ENCODE measurements at regions not wholly inside any gene's neighbourhood (a gene's known extent, or its start where the extent isn't known, plus 50 kb on each side); places are given as distances from the start of the nearest gene placed in this dataset.

DNA sequence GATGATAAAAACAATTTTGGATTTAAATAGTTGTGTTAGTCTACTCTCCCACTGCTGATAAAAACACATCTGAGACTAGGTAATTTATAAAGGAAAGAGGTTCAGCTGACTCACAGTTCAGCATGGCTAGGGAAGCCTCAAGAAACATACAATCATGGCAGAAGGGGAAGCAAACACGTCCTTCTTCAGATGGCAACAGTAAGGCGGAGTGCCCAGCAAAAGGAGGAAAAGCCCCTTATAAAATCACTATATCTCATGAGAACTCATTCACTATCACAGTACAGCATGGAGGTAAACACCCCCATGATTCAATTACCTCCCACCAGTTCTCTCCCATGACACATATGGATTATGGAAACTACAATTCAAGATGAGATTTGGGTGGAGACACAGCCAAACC, 632.1 kb downstream of the SLC16A7 start:
- POLR2A ChIA-PET, result interaction anchor here (0.6 kb wide), 1 partner anchor 202 kb away, joined by 3 read pairs; no protein-coding TSS in a partner anchor

DNA sequence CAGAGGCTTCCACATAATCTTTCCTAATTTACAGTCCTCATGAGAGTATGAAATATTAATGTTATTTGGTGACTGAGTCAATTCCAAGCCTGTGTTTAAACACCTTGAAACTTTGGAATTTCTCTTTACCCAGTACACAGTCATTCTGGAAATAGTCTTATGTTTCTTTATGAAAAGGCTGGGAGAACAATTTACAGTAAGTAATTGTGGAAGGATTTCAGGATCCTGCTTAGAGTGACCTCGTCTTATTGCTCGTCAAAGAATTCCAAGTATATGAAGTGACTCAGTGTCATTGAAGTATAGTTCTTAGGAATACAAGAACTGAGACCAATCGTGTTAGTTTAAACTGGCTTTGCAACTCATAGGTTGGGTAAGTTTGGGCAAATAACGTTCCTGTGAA, 634.2 kb downstream of the SLC16A7 start:
- H3K36me3 ChIP-seq (ENCODE audit: insufficient read depth, low read length), result no peaks in the 10 kb centered on the region
- H3K4me3 ChIP-seq (ENCODE audit: low read depth, low read length, poor library complexity, severe bottlenecking), result no peak overlapping the region
- BruUV-seq (replicated peaks), result no TSS peak
- CTCF ChIA-PET (ENCODE audit: unreplicated experiment), result no interaction called here
- no peaks in the 10 kb centered on the region for H4K20me1 ChIP-seq (ENCODE audit: insufficient read depth, low read length)
- H3K4me2 ChIP-seq (ENCODE audit: low read length), result no peak overlapping the region
- no peak for DNase-seq (ENCODE audit: low spot score)
- no peaks in the 10 kb centered on the region for H3K9me2 ChIP-seq (ENCODE audit: insufficient read depth, low read length)
- POLR2A ChIA-PET, result no interaction called here
- H3K27ac ChIP-seq (ENCODE audit: low read depth, low read length, poor library complexity, severe bottlenecking), result no peak overlapping the region
- no peak overlapping the region for H2AFZ ChIP-seq (ENCODE audit: low read length)
- intact Hi-C loops (cut with micrococcal nuclease; ENCODE audit: unreplicated experiment), result no loop called here
- no peaks in the 10 kb centered on the region for H3K9me3 ChIP-seq (ENCODE audit: low read length)
- no peaks in the 10 kb centered on the region for H3K4me1 ChIP-seq (ENCODE audit: insufficient read depth, low read length, poor library complexity, severe bottlenecking)
- TF ChIP-seq EZH2phosphoT487 (IDR thresholded peaks at IDR 0.05; ENCODE audit: borderline replicate concordance, low read depth, low read length), result no peak
- no peak for TF ChIP-seq CTCF (conservative IDR thresholded peaks at IDR 0.05; ENCODE audit: low read length)
- H3K79me2 ChIP-seq (ENCODE audit: insufficient read depth, low read depth, low read length), result no peaks in the 10 kb centered on the region

More for the DNA sequence above, 632.1 kb downstream of the SLC16A7 start:
- CTCF ChIA-PET (ENCODE audit: unreplicated experiment), result no interaction called here
- no peak overlapping the region for H3K4me2 ChIP-seq (ENCODE audit: low read length)
- no peak overlapping the region for H3K4me3 ChIP-seq (ENCODE audit: low read depth, low read length, poor library complexity, severe bottlenecking)
- no peak overlapping the region for H3K27ac ChIP-seq (ENCODE audit: low read depth, low read length, poor library complexity, severe bottlenecking)
- TF ChIP-seq EZH2phosphoT487 (IDR thresholded peaks at IDR 0.05; ENCODE audit: borderline replicate concordance, low read depth, low read length) (no peak), CTCF (conservative IDR thresholded peaks at IDR 0.05; ENCODE audit: low read length) (no peak)
- intact Hi-C loops (cut with micrococcal nuclease; ENCODE audit: unreplicated experiment), result no loop called here
- H3K79me2 ChIP-seq (ENCODE audit: insufficient read depth, low read depth, low read length), result no peaks in the 10 kb centered on the region
- no peak for DNase-seq (ENCODE audit: low spot score)
- H4K20me1 ChIP-seq (ENCODE audit: insufficient read depth, low read length), result no peaks in the 10 kb centered on the region
- no TSS peak for BruUV-seq (replicated peaks)
- no peaks in the 10 kb centered on the region for H3K4me1 ChIP-seq (ENCODE audit: insufficient read depth, low read length, poor library complexity, severe bottlenecking)
- H3K9me2 ChIP-seq (ENCODE audit: insufficient read depth, low read length), result no peaks in the 10 kb centered on the region
- no peak overlapping the region for H2AFZ ChIP-seq (ENCODE audit: low read length)
- H3K36me3 ChIP-seq (ENCODE audit: insufficient read depth, low read length), result no peaks in the 10 kb centered on the region
- no peaks in the 10 kb centered on the region for H3K9me3 ChIP-seq (ENCODE audit: low read length)

- POLR2A ChIA-PET, result no interaction called here
- Histone ChIP-seq H3K79me2 (ENCODE audit: insufficient read depth, low read depth, low read length) (no peaks in the 10 kb centered on the region), H3K4me2 (ENCODE audit: low read length) (no peak overlapping the region), H3K9me2 (ENCODE audit: insufficient read depth, low read length) (no peaks in the 10 kb centered on the region), H3K4me3 (ENCODE audit: low read depth, low read length, poor library complexity, severe bottlenecking) (no peak overlapping the region), H3K27ac (ENCODE audit: low read depth, low read length, poor library complexity, severe bottlenecking) (no peak overlapping the region), H3K9me3 (ENCODE audit: low read length) (no peaks in the 10 kb centered on the region), H3K36me3 (ENCODE audit: insufficient read depth, low read length) (no peaks in the 10 kb centered on the region), H4K20me1 (ENCODE audit: insufficient read depth, low read length) (no peaks in the 10 kb centered on the region), H2AFZ (ENCODE audit: low read length) (no peak overlapping the region), H3K4me1 (ENCODE audit: insufficient read depth, low read length, poor library complexity, severe bottlenecking) (no peaks in the 10 kb centered on the region)
- TF ChIP-seq EZH2phosphoT487 (IDR thresholded peaks at IDR 0.05; ENCODE audit: borderline replicate concordance, low read depth, low read length) (no peak), CTCF (conservative IDR thresholded peaks at IDR 0.05; ENCODE audit: low read length) (no peak)
- CTCF ChIA-PET (ENCODE audit: unreplicated experiment), result no interaction called here
- no TSS peak for BruUV-seq (replicated peaks)
- intact Hi-C loops (cut with micrococcal nuclease; ENCODE audit: unreplicated experiment), result no loop called here
- DNase-seq (ENCODE audit: low spot score), result no peak
These were observed 635.5 kb downstream of the SLC16A7 start for GRCh38 chr12:60231303-60231702.

Data from OCI-LY7 (cell line).